ENCODE measurements at regions not wholly inside any gene's neighbourhood (a gene's known extent, or its start where the extent isn't known, plus 50 kb on each side); places are given as distances from the start of the nearest gene placed in this dataset.

- H3K9me3 ChIP-seq, result no peaks in the 10 kb centered on the region
- H3K27ac ChIP-seq, result no peak overlapping the region
- TF ChIP-seq EP300 (IDR thresholded peaks at IDR 0.05) (no peak), POLR2A (IDR thresholded peaks at IDR 0.05) (no peak), CTCF (IDR thresholded peaks at IDR 0.05) (no peak)
- no peaks in the 10 kb centered on the region for H3K36me3 ChIP-seq
- no peak overlapping the region for H3K4me3 ChIP-seq
- H3K4me1 ChIP-seq, result no peaks in the 10 kb centered on the region
- H3K27me3 ChIP-seq, result no peaks in the 10 kb centered on the region
- no peak for DNase-seq (ENCODE audit: low spot score in 2 of 2)
These were observed 540.5 kb downstream of the PLOD2 start for GRCh38 chr3:145620486-145620885.

GRCh38 chr3:145623349-145623748 is 537.6 kb downstream of the PLOD2 start:
- no peaks in the 10 kb centered on the region for H3K4me1 ChIP-seq
- TF ChIP-seq POLR2A (IDR thresholded peaks at IDR 0.05), result no peak
- TF ChIP-seq EP300 (IDR thresholded peaks at IDR 0.05), result no peak
- no peak for TF ChIP-seq CTCF (IDR thresholded peaks at IDR 0.05)
- no peaks in the 10 kb centered on the region for H3K36me3 ChIP-seq
- no peak for DNase-seq (ENCODE audit: low spot score in 2 of 2)
- no peak overlapping the region for H3K27ac ChIP-seq
- no peaks in the 10 kb centered on the region for H3K27me3 ChIP-seq
- no peaks in the 10 kb centered on the region for H3K9me3 ChIP-seq
- no peak overlapping the region for H3K4me3 ChIP-seq

- DNase-seq (ENCODE audit: low spot score in 2 of 2), result no peak
- H3K4me3 ChIP-seq, result no peak overlapping the region
- H3K27ac ChIP-seq, result no peak overlapping the region
- H3K27me3 ChIP-seq, result no peaks in the 10 kb centered on the region
- peaks cover 0 to 10% (median 2%) of the 10 kb centered on the region in 4 donors for H3K9me3 ChIP-seq
- no peaks in the 10 kb centered on the region for H3K4me1 ChIP-seq
- H3K36me3 ChIP-seq, result no peaks in the 10 kb centered on the region
- TF ChIP-seq POLR2A (IDR thresholded peaks at IDR 0.05) (no peak), EP300 (IDR thresholded peaks at IDR 0.05) (no peak), CTCF (IDR thresholded peaks at IDR 0.05) (no peak)
These were observed 532.8 kb downstream of the PLOD2 start for GRCh38 chr3:145628211-145628610.

GRCh38 chr3:145637105-145637504 is 523.9 kb downstream of the PLOD2 start:
- WGBS, 2 donors, result 79 to 89% methylated on average over 1 of the region's 1 CpG
- Histone ChIP-seq H3K36me3 (no peaks in the 10 kb centered on the region), H3K4me1 (no peaks in the 10 kb centered on the region), H3K4me3 (no peak overlapping the region), H3K27me3 (no peaks in the 10 kb centered on the region), H3K27ac (no peak overlapping the region), H3K9me3 (peaks cover 0 to under 1% (median 0%) of the 10 kb centered on the region in 4 donors)
- no peak for TF ChIP-seq CTCF (IDR thresholded peaks at IDR 0.05)
- no peak for TF ChIP-seq POLR2A (IDR thresholded peaks at IDR 0.05)
- no peak for TF ChIP-seq EP300 (IDR thresholded peaks at IDR 0.05)
- no peak for DNase-seq (ENCODE audit: low spot score in 2 of 2)

- TF ChIP-seq CTCF (IDR thresholded peaks at IDR 0.05) (no peak), EP300 (IDR thresholded peaks at IDR 0.05) (no peak), POLR2A (IDR thresholded peaks at IDR 0.05) (no peak)
- 64 to 75% methylated on average over 4 of the region's 4 CpGs for WGBS, 2 donors
- Histone ChIP-seq H3K9me3 (no peaks in the 10 kb centered on the region), H3K36me3 (no peaks in the 10 kb centered on the region), H3K27me3 (no peaks in the 10 kb centered on the region), H3K27ac (no peak overlapping the region), H3K4me3 (no peak overlapping the region), H3K4me1 (no peaks in the 10 kb centered on the region)
- no peak for DNase-seq (ENCODE audit: low spot score in 2 of 2)
These were observed 521.9 kb downstream of the PLOD2 start for GRCh38 chr3:145639003-145639606.

Measured in tibial nerve (tissue), 4 donors.